GM12878 (cell line): ENCODE measurements at regions not wholly inside any gene's neighbourhood (a gene's known extent, or its start where the extent isn't known, plus 50 kb on each side); places are given as distances from the start of the nearest gene placed in this dataset.

Experiments
- CEBPB ChIP-seq, 2 experiments: fragments of 150-350 bp in 1 of 2; IDR thresholded peaks; 2 replicates each; pipeline ENCODE4 v1.6.1; 2012 to 2014; ENCODE audit warnings: low read depth in 2 of 2, low read length in 2 of 2, borderline replicate concordance in 1 of 2, inconsistent platforms in 1 of 2
- ETV6 ChIP-seq, 2 experiments: fragments of 450-650 bp in 1 of 2; IDR thresholded peaks in 1 of 2; conservative IDR thresholded peaks in 1 of 2; 2 replicates each; pipeline ENCODE4 v1.6.1; 2014; ENCODE audit warnings: antibody characterized with exemption in 1 of 2, borderline replicate concordance in 1 of 2, low read depth in 1 of 2, mild to moderate bottlenecking in 1 of 2, moderate library complexity in 1 of 2

DNA sequence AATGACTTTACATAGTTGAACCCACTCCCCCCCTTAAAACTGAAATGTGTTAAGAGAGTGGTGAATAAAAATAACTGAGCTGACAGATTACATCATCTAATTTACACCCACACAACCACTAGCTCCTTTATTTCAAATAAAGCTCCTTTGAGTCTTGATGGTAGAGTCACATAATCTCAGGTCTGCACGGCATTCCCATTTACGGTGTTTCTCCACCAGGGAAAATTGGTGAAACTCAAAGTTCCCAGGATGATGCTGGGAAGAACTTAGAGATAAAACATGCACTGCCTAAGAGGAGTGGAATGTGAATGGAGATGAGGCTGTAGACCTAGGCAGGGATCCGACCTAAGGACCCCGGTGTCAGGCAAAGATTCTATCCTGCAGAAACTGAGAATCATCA, 727.8 kb upstream of the ADAMTS5 start:
- TF ChIP-seq ETV6 (conservative IDR thresholded peaks at IDR 0.05 in 1 of 2, IDR thresholded peaks at IDR 0.05 in 1 of 2; ENCODE audit: borderline replicate concordance in 1 of 2, low read depth in 1 of 2) = no peak
- no peak for TF ChIP-seq CEBPB (IDR thresholded peaks at IDR 0.05; ENCODE audit: borderline replicate concordance in 1 of 2, low read depth in 2 of 2, low read length in 2 of 2)
